H1 (cell line): ENCODE measurements at regions not wholly inside any gene's neighbourhood (a gene's known extent, or its start where the extent isn't known, plus 50 kb on each side); places are given as distances from the start of the nearest gene placed in this dataset.

Experiments
- CBX5 ChIP-seq: fragments of 300-800, 300-1000 bp; sonication (generic); IDR thresholded peaks from 2 replicates; pipeline ENCODE4 v1.7.1; 2016; ENCODE audit warnings: antibody characterized with exemption, low read length, low read depth
- CTCF ChIP-seq, 3 experiments: IDR thresholded peaks; 1 replicate in 2 of 3; 2 replicates in 1 of 3; pipeline versions ENCODE4 v1.5.1 to v1.6.1; 2011; ENCODE audit warnings: low read length in 3 of 3, mild to moderate bottlenecking in 3 of 3, inconsistent platforms in 2 of 3, low read depth in 1 of 3, moderate library complexity in 1 of 3; ENCODE audit not compliant: insufficient read depth in 1 of 3; ENCODE audit errors: control extremely low read depth in 1 of 3
- EZH2 ChIP-seq: fragments of 200-600 bp; sonication (generic); IDR thresholded peaks from 2 replicates; pipeline ENCODE4 v1.7.1; 2012; ENCODE audit warnings: low read depth, mild to moderate bottlenecking, moderate library complexity, low read length, inconsistent platforms; ENCODE audit not compliant: severe bottlenecking
- JUN ChIP-seq: IDR thresholded peaks from 2 replicates; pipeline ENCODE4 v1.6.1; 2011; ENCODE audit warnings: low read depth, mild to moderate bottlenecking, improper control_type of control experiment, low read length
- KDM5A ChIP-seq: fragments of 200-600 bp; IDR thresholded peaks from 2 replicates; pipeline ENCODE4 v1.7.1; 2012; ENCODE audit warnings: mild to moderate bottlenecking, low read length, inconsistent platforms, mixed read lengths
- MAX ChIP-seq: IDR thresholded peaks from 2 replicates; pipeline ENCODE4 v1.6.1; 2012; ENCODE audit warnings: inconsistent platforms
- POLR2A ChIP-seq, 2 experiments: IDR thresholded peaks; 1 replicate in 1 of 2; 2 replicates in 1 of 2; pipeline ENCODE4 v1.6.1; 2011; ENCODE audit warnings: low read depth in 2 of 2, low read length in 2 of 2, mild to moderate bottlenecking in 2 of 2; ENCODE audit errors: control extremely low read depth in 1 of 2
- POLR2AphosphoS5 ChIP-seq: IDR thresholded peaks from 2 replicates; pipeline ENCODE4 v1.6.1; 2011; ENCODE audit warnings: low read depth, low read length
- RNF2 ChIP-seq: fragments of 200-900, 300-1000 bp; sonication (generic); IDR thresholded peaks from 2 replicates; pipeline ENCODE4 v1.7.1; 2016; ENCODE audit warnings: borderline replicate concordance, low read depth, mild to moderate bottlenecking, antibody characterized with exemption, low read length; ENCODE audit not compliant: poor library complexity, severe bottlenecking; ENCODE audit errors: missing control alignments
- TBP ChIP-seq: IDR thresholded peaks from 2 replicates; pipeline ENCODE4 v1.6.1; 2011; ENCODE audit warnings: low read depth, low read length, improper control_type of control experiment

GRCh38 chr1:57911427-57911826 lies 487.6 kb upstream of the DAB1 start:
- TF ChIP-seq CTCF (IDR thresholded peaks at IDR 0.05; ENCODE audit: control extremely low read depth in 1 of 3, insufficient read depth in 1 of 3, low read depth in 1 of 3, low read length in 3 of 3) (no peak), POLR2AphosphoS5 (no peak), JUN (no peak), EZH2 (no peak), KDM5A (no peak), POLR2A (IDR thresholded peaks at IDR 0.05; ENCODE audit: control extremely low read depth in 1 of 2, low read depth in 2 of 2, low read length in 2 of 2) (no peak), MAX (no peak), CBX5 (no peak), TBP (no peak), RNF2 (no peak)
